GM19351 (cell line): ENCODE measurements at regions not wholly inside any gene's neighbourhood (a gene's known extent, or its start where the extent isn't known, plus 50 kb on each side); places are given as distances from the start of the nearest gene placed in this dataset.

Experiments used
- ATAC-seq: cut with Tn5 transposase; IDR thresholded peaks from one replicate; pipeline ENCODE4 v1.9.1; 2021; ENCODE audit warnings: mild to moderate bottlenecking, moderate library complexity; ENCODE audit not compliant: unreplicated experiment

DNA sequence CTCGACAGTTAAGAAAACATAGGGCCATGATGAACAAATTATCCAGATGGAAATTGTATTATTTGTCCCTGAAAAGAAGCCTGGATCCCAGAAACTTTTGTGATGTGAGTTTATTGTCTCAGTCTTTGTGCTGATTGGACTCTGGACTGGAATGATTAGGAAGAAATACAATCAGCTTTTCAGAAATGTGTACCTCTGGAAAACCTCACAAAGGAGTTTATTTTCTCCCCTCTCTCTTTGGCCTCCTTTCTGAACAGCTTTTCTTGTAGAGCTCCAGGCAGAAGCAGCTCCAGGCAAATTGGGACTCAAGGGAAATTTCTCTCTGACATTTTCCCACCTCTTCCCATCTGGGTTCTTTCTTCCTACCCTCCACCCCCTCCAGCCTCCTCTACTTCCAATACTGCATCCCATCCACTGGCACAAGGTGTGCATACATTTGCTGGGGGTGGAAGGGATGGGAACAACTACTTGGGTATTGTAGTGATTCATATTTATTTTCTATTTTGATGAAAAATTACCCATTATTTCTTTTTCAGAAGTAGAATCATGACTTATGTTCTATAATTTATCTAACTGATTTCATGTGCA lies 119.7 kb downstream of the CD47 start:
- ATAC-seq: no peak

DNA sequence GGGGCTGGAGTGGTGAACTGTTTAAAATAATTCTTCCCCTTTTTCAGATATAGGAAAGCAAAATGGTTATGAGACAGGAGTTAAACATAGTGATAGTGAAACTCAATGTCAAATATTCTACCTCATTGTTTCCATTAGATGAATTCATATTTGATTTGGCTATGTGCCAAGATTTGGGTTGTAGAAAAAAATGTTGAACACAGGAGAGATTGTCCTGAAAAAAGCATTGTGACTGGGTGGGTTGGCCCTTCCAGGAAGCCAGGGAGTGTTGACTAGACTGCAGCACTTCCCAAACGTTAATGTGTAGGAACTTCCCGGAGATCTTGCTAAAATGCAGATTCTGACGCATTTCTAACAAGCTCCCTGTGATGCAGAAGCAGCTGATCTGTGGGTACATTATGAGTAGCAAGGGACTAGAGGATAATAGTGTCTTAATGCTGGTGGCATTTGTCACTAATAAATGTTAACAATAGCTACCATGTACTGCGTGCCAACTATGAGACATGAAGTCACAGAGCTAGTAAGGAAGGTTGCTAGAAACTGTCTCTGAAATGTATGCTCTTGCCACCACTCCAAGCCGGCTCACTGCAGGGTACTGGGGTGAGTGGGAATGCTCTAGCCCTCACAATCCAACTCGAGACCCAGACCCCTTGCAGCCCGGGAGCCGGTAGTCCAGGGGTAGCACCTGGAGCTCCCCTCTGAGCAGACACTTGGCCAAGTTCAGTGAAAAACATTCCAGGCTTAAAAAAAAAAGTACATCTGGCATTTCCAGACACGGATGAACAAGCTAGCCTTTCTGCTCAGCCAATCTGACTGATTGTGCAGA lies 120.6 kb downstream of the CD47 start:
- ATAC-seq: no peak

DNA sequence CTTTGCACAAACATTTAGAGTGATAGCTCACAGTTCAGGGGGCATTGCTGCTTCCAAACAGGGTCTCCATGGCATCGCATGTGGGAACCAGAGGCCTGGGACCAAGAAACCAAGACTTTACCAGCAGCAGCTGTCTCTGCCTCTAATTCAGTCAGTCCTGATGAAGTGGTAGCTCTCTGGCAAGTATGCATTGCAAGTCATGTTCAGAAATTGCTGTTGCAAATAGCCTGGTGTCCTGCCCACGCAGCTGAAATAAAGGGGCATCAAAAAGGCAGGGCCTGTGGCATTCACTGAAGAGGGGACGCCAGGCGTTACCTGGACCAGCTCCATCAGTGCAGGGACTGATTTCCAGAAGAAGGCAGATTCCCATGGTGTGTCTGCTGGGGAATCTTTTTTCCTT lies 121.3 kb downstream of the CD47 start:
- no peak for ATAC-seq

DNA sequence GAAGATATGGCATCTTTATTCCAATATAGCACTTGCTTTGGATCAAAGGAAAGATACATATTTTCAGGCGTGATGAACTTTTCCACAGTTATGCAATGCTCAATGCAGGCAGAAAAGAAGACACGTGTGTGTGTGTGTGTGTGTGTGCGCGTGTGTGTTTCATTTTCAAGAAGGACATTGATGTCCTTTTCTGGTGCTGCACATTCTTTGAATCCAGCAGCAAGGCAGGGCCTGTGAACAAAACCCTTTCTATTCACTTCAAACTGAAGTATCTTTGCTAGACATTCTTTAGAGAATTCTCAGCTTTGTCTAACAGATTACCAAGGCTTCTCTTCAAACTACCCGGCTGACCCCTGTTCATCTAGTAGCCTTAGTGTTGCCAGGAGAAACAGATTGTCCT lies 124.6 kb downstream of the CD47 start:
- no peak for ATAC-seq

DNA sequence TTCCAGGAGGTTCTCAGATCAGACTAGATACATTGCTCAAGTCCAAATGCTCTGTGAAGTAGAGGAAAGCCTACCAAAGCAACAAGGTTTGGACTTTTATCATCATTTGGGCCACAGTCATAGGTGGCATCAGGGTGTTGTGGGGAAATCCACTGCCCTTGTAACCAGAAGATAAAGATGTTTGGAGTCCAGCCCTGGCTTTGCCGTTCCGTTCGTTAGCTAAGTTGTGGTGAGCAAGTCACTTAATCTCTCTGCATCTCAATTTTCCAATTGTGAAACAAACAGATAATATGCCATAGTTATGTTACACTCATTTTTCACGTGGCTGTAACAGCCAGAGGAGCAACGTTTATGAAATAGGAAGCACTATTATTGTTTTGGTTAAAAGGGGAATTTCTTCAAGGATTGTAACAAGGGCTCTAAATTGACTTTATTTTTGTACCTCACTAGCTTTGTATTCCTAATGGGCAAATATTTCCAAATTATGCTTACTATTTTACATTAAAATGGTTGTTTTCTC lies 125.6 kb downstream of the CD47 start:
- ATAC-seq: no peak

DNA sequence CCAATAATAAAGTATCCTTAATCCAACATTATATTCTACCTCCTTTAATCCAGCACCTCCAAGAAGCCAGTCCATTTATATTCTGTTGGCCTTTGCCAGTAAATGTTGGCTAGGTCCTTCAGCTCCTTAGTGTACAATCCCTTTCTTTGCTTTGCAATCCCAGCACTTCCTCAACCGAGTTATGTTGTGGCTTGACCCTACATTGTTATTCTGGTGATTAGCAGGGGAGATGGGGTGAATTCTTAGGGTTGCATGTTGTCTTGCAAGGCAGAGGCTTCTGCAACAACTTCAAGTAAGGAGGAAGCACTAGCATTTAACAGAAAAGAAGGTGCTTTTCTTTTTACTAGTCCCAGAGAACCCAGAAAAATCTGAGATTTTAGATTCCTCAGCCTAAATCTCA lies 127.2 kb downstream of the CD47 start:
- ATAC-seq: no peak

DNA sequence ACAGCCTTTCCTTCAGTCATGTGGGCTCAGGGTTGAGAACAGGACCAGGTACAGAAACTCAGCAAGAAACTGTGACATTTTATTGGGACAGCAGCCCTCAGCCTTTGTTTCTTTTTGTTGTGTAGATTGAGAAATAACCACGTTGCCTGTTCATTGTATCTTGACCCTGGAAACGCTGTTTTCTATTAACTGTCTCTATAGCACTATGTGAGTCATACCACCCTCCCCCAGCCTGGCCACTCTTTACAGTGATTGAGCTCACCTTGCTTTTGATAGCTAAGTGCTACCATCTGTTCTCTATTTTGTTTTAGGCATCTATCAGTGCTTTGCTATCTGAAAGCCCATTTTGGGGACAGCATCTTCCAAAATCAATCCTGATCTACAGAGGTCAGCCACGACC lies 127.9 kb downstream of the CD47 start:
- ATAC-seq: no peak

DNA sequence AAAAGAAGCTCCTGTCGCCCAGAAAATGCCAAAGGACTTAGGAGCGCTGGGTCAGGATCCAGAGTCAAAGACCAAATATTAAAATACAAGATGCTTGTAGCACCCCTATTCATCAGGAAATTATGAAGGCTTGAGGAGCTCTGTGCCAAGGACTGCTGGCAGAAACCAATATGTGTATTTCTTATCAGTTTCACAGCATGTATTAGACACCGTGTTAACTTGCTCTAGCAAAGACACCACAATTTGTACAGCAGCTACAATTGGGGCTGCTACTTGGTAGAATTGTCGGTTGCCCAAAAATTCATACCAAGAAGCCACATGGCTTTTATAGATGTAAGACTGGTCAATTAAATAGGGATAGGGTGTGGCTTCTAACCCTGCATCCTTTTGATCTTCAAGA lies 128.8 kb downstream of the CD47 start:
- ATAC-seq: no peak

DNA sequence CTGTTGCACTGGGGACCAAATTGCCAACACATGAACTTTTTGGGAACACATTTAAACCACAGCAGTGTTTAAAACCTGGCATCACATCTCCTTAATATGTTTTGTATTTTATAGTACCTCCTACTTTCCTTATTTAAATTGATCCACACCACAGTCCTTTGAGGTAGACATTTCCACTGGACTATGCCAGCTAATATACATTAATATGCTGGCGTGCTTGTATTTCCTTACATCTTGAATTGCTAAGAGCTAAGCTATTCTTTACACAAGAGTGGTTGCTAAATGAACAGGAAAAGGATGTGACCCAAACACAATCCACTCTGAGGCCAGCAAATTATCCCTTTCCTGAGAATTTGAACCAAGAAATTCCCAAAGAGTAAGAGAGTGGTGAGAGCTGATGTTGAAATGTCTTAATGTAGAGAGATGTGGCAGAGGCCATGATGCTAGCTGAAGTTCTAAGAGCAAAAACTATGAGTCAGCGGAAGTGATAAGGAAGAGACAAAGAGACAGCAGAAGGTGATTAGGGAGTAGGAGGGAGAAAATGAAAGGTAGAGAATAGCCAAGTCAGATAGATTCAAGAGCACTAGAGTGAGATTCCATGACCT lies 131.2 kb downstream of the CD47 start:
- no peak for ATAC-seq

DNA sequence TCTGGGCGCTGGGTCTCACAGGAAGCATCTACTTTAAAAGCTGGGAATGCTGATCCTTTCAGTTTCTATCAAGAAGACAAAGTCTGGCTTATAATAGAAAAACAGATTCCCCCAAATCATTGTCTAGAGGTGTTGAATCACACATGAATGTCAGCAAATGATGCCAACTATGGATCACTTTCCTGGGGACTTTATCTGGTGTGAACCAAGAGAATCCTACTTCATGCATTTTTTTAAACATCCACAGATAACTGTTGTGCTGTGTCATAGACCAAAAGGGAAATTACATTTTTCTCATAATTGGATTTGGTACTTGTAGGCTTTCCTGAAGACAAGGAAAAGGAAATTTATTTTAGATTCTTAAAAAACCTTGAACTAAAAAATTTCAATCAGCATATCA lies 132.7 kb downstream of the CD47 start:
- ATAC-seq: no peak

DNA sequence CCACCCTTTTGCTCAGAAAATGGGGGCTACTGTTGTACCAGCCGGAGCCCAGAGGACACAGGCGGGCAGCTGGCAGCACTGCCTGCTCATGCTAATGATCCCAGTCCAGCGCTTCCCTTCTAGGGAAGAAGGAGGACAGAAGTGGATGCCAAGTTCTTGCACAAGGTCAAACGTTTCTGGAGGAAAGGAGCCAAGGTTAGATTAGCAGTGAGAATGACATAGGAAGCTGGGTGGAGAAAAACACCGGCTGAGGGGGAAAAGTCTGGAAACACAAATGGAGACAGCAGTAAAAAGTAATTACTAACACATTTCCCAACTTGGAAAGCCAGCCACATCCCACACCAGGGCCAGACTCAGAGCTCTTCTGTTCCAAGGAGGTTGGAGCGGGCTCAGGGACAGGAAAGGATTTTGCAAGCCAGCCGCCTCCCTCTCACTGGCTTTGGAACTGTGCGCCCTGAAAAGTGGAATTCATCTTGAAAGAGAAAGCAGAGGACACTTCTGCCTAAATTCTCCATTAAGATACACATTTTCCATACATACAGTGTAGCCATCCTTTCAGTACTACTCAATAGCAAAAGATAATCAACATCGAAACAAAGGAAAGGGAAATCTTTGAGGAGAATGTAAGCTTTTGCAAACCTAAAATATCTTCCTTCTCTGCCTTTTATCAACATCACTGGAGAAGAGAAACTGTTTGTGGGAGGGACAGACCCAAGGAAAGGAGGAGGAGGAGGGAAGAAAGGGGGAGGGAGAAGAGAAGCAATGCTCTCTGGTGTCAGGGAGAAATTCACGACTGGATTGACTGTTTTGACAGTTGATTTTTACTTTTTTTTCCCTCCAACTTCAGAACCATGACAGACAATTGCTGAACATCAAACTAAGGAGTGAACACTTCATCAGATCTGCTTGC lies 133.6 kb downstream of the CD47 start:
- ATAC-seq: no peak

DNA sequence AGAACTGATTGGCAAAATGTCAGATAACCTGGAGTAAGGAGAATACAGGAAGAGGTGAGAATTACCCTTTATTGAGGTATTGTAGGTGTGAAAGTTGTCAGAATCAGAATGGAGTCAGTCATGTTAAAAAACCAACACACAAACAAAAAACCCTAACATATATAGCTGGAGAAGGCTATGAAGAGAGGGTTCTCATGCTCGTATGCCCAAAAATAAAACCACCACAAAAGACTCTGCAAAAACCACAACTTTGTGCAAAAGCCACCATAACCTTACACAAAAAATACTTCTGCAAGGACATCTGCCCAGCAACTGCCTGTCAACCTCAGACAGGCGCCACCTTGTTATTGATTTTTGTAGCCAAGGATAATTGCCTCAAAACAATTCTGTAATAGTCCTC lies 136.0 kb downstream of the CD47 start:
- ATAC-seq: no peak

DNA sequence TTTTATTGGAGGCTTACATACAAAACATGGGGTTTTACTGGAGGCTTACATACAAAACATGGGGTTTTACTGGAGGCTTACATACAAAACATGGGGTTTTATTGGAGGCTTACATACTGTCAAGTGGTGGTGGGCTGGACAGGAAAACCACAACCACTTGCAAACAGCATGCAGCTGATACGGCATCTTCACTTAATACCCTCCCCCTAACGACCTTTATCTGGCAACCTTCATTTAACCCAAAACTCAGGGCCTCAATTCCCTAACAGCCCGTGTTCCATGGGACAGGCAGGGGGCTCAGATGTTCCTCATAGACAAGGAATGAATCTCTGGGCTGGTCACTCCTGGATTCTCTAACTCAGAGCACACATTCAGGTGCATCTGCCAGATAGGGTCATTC lies 137.1 kb downstream of the CD47 start:
- ATAC-seq: no peak

DNA sequence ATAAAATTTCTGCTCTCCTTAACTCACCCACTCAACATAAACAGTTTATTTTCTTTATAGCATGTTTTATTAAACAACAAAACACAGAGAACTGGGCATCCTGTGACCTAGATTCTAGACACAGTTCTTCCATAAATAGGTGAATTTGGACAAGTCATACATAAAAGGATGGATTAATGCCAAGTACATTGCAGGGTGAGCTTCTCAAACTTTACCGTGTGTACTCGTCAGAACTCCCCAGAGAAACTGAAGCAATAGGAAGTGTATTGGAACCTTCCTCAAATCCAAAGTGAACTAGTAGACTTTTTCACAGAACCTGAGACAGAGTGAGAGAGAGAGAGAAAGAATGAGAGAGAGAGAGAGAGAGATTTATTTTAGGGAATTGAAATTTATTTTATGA lies 139.7 kb downstream of the CD47 start:
- no peak for ATAC-seq

DNA sequence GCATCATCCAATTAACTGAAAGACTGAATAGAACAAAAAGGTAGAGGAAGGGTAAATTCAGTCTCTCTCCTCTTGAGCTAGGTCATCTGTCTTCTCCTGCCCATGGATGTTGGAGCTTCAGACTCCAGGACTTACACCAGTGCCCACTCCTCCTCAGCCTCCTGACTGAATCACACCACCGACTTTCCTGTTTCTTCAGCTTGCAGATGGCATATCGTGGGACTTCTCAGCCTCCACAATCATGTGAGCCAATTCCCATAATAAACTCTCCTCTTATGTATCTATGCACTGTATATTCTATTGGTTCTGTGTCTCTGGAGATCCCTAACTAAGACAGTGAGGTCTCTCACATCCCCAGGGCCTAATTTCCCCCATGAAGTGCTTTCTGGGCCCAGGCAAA lies 140.4 kb downstream of the CD47 start:
- no peak for ATAC-seq

DNA sequence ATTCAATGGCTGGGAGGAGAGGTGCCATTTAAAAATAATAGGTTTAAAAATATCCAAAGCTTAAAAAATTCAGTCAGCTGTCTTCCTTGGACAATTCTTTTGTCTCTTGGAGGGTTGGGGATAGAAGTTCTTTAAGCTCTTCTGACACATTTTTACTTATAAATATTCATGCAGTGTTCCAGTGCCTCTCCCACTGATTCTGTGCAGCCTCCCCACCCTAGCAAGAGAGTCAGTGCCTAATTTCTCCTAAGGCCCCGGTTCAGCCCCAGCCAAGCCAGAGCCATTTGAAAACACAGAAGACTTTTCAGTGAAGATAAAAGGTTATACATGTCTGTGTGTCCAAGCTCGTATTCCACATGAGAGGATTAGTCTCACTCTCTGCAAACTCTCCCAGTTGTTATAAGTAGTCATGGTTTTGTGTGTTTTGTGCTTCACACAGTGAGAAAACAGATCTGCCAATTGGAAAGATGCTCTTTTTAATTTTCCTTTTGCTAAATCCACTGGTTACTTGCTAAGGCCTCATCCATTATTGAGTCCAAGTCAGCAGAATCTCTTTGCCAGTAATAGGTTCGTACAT lies 141.3 kb downstream of the CD47 start:
- no peak for ATAC-seq

DNA sequence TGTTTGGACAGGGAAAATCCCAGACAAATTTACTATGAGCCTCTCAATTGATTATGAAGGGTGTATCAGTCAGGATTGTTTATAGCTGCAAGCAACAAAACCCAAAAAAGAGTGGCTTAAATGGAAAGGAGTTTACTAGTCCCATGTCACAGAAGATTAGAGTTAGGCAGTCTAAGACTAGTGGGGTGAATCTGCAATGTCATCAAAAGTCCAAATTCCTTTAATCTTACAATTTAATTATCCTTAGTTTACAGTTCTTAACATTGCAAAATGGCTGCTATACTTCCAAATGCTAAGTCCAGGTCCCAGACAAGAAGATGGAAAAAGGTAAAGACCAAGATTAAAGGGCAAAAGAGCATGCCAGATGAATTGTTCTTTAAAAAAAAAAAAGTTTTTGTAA lies 143.6 kb downstream of the CD47 start:
- no peak for ATAC-seq

DNA sequence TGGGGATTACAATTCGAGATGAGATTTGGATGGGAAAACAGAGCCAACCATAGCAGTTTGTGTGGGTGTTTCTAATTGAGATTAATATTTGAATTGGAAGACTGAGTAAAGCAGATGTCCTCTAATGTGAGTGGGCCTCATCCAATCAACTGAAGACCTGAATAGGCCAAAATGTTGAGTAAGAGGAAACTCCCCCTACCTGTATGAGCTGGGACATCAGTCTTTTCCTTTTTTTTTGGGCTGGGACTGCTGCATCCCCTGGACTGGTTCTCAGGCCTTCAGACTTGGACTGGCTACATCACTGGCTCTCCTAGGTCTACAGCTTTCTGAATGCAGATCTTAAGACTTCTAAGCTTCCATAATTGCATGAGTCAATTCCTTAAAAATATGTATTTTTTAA lies 144.1 kb downstream of the CD47 start:
- no peak for ATAC-seq

DNA sequence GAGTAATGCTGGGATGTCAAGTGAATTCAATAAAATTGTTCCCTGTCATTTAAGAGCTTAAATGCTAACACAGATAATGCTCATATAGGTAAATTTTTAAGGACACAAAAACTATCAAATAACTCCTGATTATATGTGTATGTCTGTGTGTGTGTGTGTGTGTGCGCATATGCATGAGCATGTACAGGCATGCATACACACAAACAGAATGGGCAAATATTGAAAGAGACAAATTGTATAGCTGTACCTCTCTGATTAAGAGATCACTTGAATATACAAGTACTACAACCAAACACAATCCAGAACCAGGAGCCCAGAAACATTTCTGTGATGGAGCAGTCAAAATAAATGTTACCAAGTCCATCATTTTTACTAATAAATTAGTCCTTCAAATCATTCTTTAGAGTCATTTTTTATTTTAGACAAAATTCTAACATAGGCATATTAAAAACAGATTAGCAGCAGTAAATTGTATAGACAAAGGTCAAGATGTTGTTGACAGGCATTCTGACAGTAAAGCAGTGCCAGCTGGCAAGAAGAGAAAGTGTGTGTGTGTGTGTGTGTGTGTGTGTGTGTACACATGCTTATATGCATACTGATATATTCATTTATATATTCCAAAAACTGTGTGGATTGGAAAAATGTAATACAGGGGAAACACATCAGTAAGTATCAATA lies 145.3 kb downstream of the CD47 start:
- no peak for ATAC-seq

DNA sequence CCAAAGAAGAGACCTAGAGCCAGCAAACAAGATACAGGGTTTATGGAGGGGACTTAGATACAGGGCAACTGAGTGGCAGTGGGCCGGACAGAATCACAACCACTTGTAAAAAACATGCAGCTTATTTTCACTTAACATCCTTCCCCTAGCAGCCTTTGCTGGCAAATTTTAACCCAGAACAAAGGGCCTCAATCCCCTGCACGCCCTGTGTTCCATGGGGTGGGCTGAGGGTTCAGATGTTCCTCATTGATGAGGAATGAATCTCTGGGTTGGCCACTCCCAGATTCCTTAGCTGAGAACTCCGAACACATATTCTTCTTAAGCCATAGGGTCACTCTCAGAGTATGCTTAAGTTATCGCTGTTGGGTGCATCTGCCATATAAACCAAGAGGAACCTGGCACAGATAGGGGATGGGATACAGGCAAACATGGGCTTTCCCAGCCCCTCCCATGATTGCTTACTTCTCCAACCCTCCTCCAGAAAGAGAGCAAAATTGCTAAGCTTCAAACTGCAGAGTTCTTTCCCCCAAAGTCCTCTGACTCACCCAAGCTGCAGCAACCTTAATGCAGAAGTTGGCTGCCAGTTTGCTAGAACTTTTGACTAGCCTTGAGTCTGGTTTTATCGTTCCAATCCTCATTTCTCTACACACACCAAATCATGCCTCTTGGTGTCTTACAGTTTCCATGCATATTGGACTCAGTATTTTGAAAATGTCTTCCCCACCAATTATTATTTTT lies 146.9 kb downstream of the CD47 start:
- ATAC-seq: no peak
